Testis (tissue), 2 donors: ENCODE measurements at regions not wholly inside any gene's neighbourhood (a gene's known extent, or its start where the extent isn't known, plus 50 kb on each side); places are given as distances from the start of the nearest gene placed in this dataset.

Experiments
- CTCF ChIP-seq, 3 experiments: fragments of 450-650 bp in 2 of 3; fragments of 200-600 bp in 1 of 3; sonication (generic) in 1 of 3; IDR thresholded peaks; one replicate each; pipeline ENCODE4 v1.5.1; 2016 to 2019; ENCODE audit warnings: antibody characterized with exemption in 3 of 3, mild to moderate bottlenecking in 2 of 3, moderate library complexity in 1 of 3
- POLR2A ChIP-seq: fragments of 450-650 bp; IDR thresholded peaks from one replicate; pipeline ENCODE4 v1.6.1; 2017; ENCODE audit warnings: antibody characterized with exemption, mild to moderate bottlenecking, moderate library complexity

- TF ChIP-seq CTCF (IDR thresholded peaks at IDR 0.05) (no peak), POLR2A (no peak)
These were observed 243.7 kb downstream of the BRD1 start for GRCh38 chr22:49583886-49584505.
